HL-60 (cell line): ENCODE measurements at regions not wholly inside any gene's neighbourhood (a gene's known extent, or its start where the extent isn't known, plus 50 kb on each side); places are given as distances from the start of the nearest gene placed in this dataset.

Experiments
- DNase-seq, 2 experiments: peaks; one replicate each; pipeline ENCODE4 v3.0.0-alpha.2; 2010 to 2020; ENCODE audit warnings: low read depth in 1 of 2, low spot score in 1 of 2
- H3K27ac ChIP-seq: fragments of 250-450 bp; sonication (Bioruptor Pico); replicated peaks from 2 replicates; pipeline ENCODE4 v1.5.1; 2020; ENCODE audit warnings: mild to moderate bottlenecking, moderate library complexity
- H3K27me3 ChIP-seq: fragments of 250-450 bp; sonication (Bioruptor Pico); 2 replicates; pipeline ENCODE4 v1.5.1; 2021; ENCODE audit warnings: mild to moderate bottlenecking, moderate library complexity; ENCODE audit not compliant: insufficient read depth, poor library complexity, severe bottlenecking
- H3K4me3 ChIP-seq: replicated peaks from 2 replicates; pipeline ENCODE4 v1.5.1; 2011; ENCODE audit warnings: mild to moderate bottlenecking, control low read depth, low read length; ENCODE audit not compliant: insufficient read depth
- GABPA ChIP-seq: IDR thresholded peaks from 2 replicates; pipeline ENCODE4 v1.6.1; 2012; ENCODE audit warnings: low read depth
- POLR2AphosphoS5 ChIP-seq: IDR thresholded peaks from 2 replicates; pipeline ENCODE4 v1.6.1; 2012; ENCODE audit warnings: low read depth
- SPI1 ChIP-seq: IDR thresholded peaks from 2 replicates; pipeline ENCODE4 v1.6.1; 2012; ENCODE audit warnings: low read depth, mild to moderate bottlenecking, borderline replicate concordance
- TF ChIP-seq, protein P1 (sequence below): IDR thresholded peaks from one replicate; pipeline ENCODE4 v1.5.1; 2011; ENCODE audit warnings: low read length, control low read depth, inconsistent platforms; ENCODE audit not compliant: insufficient read depth
- TF ChIP-seq, protein P2 (sequence below): IDR thresholded peaks from 2 replicates; pipeline ENCODE4 v1.6.1; 2012; ENCODE audit warnings: low read depth; ENCODE audit not compliant: insufficient replicate concordance

DNA sequence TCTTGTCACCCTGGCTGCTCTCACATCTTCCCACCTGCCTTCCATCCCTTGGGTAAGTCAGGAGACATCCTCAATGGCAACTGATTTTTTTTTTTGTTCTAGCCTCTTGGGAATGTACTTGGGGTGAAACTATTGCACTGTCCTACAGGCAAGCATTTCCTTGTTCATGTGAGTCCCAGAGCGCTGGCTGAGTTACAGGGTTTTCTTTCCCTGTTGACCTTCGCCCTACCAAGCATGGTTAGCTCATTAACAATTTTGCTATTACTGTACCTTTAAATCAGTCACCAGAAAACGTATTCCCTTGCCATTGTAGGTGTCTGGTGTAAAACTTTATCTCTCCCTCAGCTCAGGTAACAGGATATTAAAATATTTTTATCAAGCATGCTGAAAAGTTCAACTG is 98.9 kb downstream of the PRLHR start:
- H3K4me3 ChIP-seq, result no peak overlapping the region
- no peak overlapping the region for H3K27ac ChIP-seq
- no peak for DNase-seq
- TF ChIP-seq GABPA (no peak), SPI1 (no peak), POLR2AphosphoS5 (no peak)
- TF ChIP-seq, protein P1, sequence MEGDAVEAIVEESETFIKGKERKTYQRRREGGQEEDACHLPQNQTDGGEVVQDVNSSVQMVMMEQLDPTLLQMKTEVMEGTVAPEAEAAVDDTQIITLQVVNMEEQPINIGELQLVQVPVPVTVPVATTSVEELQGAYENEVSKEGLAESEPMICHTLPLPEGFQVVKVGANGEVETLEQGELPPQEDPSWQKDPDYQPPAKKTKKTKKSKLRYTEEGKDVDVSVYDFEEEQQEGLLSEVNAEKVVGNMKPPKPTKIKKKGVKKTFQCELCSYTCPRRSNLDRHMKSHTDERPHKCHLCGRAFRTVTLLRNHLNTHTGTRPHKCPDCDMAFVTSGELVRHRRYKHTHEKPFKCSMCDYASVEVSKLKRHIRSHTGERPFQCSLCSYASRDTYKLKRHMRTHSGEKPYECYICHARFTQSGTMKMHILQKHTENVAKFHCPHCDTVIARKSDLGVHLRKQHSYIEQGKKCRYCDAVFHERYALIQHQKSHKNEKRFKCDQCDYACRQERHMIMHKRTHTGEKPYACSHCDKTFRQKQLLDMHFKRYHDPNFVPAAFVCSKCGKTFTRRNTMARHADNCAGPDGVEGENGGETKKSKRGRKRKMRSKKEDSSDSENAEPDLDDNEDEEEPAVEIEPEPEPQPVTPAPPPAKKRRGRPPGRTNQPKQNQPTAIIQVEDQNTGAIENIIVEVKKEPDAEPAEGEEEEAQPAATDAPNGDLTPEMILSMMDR, result no peak
- TF ChIP-seq, protein P2, sequence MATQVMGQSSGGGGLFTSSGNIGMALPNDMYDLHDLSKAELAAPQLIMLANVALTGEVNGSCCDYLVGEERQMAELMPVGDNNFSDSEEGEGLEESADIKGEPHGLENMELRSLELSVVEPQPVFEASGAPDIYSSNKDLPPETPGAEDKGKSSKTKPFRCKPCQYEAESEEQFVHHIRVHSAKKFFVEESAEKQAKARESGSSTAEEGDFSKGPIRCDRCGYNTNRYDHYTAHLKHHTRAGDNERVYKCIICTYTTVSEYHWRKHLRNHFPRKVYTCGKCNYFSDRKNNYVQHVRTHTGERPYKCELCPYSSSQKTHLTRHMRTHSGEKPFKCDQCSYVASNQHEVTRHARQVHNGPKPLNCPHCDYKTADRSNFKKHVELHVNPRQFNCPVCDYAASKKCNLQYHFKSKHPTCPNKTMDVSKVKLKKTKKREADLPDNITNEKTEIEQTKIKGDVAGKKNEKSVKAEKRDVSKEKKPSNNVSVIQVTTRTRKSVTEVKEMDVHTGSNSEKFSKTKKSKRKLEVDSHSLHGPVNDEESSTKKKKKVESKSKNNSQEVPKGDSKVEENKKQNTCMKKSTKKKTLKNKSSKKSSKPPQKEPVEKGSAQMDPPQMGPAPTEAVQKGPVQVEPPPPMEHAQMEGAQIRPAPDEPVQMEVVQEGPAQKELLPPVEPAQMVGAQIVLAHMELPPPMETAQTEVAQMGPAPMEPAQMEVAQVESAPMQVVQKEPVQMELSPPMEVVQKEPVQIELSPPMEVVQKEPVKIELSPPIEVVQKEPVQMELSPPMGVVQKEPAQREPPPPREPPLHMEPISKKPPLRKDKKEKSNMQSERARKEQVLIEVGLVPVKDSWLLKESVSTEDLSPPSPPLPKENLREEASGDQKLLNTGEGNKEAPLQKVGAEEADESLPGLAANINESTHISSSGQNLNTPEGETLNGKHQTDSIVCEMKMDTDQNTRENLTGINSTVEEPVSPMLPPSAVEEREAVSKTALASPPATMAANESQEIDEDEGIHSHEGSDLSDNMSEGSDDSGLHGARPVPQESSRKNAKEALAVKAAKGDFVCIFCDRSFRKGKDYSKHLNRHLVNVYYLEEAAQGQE, result no peak
- no peaks in the 10 kb centered on the region for H3K27me3 ChIP-seq

DNA sequence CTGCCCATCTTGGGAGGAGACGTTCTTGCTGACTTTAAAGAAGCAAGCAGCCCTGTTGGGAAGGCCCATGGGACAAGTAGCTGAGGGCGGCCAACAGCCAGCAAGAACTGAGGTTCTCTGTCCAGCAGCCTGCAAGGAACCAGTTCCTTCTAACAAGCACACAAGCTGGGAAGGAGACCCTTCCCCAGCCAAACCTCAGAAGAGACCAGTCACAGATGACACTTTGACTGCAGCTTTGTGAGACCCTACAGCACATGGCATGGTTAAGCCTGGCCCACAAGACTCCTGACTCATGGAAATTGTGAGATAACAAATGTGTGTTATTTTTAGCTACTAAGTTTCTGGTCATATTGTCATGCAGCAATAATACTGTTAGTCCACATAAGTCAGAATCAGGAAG is 99.9 kb downstream of the PRLHR start:
- DNase-seq, result no peak
- Histone ChIP-seq H3K4me3 (no peak overlapping the region), H3K27ac (no peak overlapping the region), H3K27me3 (no peaks in the 10 kb centered on the region)
- TF ChIP-seq, protein P2, result no peak
- TF ChIP-seq POLR2AphosphoS5, result no peak
- TF ChIP-seq GABPA, result no peak
- no peak for TF ChIP-seq SPI1
- TF ChIP-seq, protein P1, result no peak

DNA sequence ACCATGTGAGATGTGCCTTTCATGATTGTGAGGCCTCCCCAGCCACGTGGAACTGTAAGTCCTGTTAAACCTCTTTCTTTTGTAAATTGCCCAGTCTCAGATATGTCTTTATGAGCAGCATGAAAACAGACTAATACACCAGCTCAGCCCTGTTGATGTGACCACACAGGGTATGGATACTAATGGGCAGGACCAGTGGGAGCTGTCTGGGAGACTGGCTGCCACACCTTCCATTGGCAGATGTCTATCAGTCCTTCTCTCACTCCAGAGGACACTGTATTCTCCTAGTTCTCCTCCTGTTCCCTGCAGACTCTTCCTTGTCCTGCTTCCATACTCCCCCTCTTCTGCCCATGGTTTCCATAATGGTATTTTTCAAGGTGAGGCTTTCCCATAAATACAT is 104.4 kb downstream of the PRLHR start:
- no peak overlapping the region for H3K4me3 ChIP-seq
- no peak overlapping the region for H3K27ac ChIP-seq
- TF ChIP-seq, protein P1, result no peak
- TF ChIP-seq SPI1, result no peak
- no peak for TF ChIP-seq POLR2AphosphoS5
- TF ChIP-seq, protein P2, result no peak
- no peak for TF ChIP-seq GABPA
- DNase-seq, result no peak
- H3K27me3 ChIP-seq, result no peaks in the 10 kb centered on the region
